Left renal pelvis (tissue), 4 donors: ENCODE measurements at regions not wholly inside any gene's neighbourhood (a gene's known extent, or its start where the extent isn't known, plus 50 kb on each side); places are given as distances from the start of the nearest gene placed in this dataset.
"Not testable (repeated sequence)": the region's sequence is repeated elsewhere in the genome, so short reads cannot be mapped to it uniquely, and the experiment has no call there.

Experiments
- DNase-seq, 4 donors: peaks; one replicate each; pipeline ENCODE4 v3.0.0-alpha.2; 2013; ENCODE audit warnings: low read depth in 4 of 4, low spot score in 3 of 4

- DNase-seq = no peak
Measured at GRCh38 chr14:71616013-71616412, 316.2 kb upstream of the RGS6 start.

- no peak for DNase-seq
Measured at GRCh38 chr14:71618047-71618446, 314.2 kb upstream of the RGS6 start.

- no peak for DNase-seq
Measured at GRCh38 chr14:71618716-71619115, 313.5 kb upstream of the RGS6 start.

- DNase-seq = no peak
Measured at GRCh38 chr14:71619472-71619871, 312.8 kb upstream of the RGS6 start.

GRCh38 chr14:71620401-71620800 is 311.8 kb upstream of the RGS6 start:
- no peak for DNase-seq

- DNase-seq = no peak
Measured at GRCh38 chr14:71621276-71621675, 311.0 kb upstream of the RGS6 start.

GRCh38 chr14:71621980-71622605 is 310.1 kb upstream of the RGS6 start:
- no peak for DNase-seq

- no peak for DNase-seq
Measured at GRCh38 chr14:71623939-71624338, 308.3 kb upstream of the RGS6 start.

GRCh38 chr14:71625175-71625574 is 307.1 kb upstream of the RGS6 start:
- DNase-seq = no peak

GRCh38 chr14:71625891-71626701 is 306.1 kb upstream of the RGS6 start:
- DNase-seq = peak in 3 of 4 donors; percentile 17 to 42 (median 20)

- no peak for DNase-seq
Measured at GRCh38 chr14:71628433-71628832, 303.8 kb upstream of the RGS6 start.

GRCh38 chr14:71629250-71629649 is 303.0 kb upstream of the RGS6 start:
- no peak for DNase-seq

GRCh38 chr14:71629765-71630492 is 302.3 kb upstream of the RGS6 start:
- no peak for DNase-seq

GRCh38 chr14:71631030-71631429 is 301.2 kb upstream of the RGS6 start:
- DNase-seq = not testable (repeated sequence)

GRCh38 chr14:71632440-71632946 is 299.7 kb upstream of the RGS6 start:
- no peak for DNase-seq

GRCh38 chr14:71636076-71636475 is 296.2 kb upstream of the RGS6 start:
- DNase-seq = no peak

GRCh38 chr14:71636820-71637471 is 295.3 kb upstream of the RGS6 start:
- DNase-seq = no peak

GRCh38 chr14:71638523-71639196 is 293.6 kb upstream of the RGS6 start:
- DNase-seq = no peak

- DNase-seq = no peak
Measured at GRCh38 chr14:71642715-71643114, 289.5 kb upstream of the RGS6 start.

- no peak for DNase-seq
Measured at GRCh38 chr14:71645656-71646055, 286.6 kb upstream of the RGS6 start.
